ENCODE measurements at regions not wholly inside any gene's neighbourhood (a gene's known extent, or its start where the extent isn't known, plus 50 kb on each side); places are given as distances from the start of the nearest gene placed in this dataset.
"Not testable (repeated sequence)": the region's sequence is repeated elsewhere in the genome, so short reads cannot be mapped to it uniquely, and the experiment has no call there.

DNA sequence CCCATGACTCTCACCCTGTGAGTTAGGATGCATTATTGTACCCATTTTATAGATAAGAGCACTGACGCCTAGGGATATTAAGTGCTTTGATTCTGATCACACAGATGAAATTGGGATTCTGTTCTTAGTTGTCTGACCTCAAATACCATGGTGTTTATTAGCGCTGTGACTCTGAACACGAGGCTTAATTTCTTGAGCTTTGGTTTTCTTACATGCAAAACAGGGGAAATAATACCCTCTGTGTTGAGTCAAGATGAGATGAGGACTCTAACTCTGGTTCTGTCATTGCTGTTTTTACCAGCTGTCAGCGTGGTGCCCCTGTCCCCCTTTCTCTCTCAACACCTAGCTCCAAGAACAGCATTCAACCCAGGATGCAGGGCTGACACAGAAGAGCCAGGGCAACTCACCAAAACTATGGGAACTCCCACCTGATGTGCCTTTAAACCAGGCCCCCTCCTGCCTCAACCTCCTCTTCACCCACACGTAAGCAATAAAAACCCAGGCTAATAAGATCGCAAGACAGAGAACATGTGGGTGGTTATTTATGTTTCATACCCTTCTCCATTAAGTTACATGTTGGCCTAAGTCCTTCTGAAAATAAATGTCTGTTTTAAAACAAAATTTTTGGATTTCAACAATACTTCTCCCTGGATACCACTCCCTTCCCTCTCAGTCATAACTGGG lies 100.1 kb upstream of the SPATA12 start:
- peaks cover 13% of the 10 kb centered on the region for H3K4me1 Mint-ChIP-seq
- H3K27me3 Mint-ChIP-seq, result no peaks in the 10 kb centered on the region
- peak overlapping the region; percentile 6 for H3K27ac Mint-ChIP-seq
- H3K36me3 Mint-ChIP-seq (ENCODE audit: low read depth), result no peaks in the 10 kb centered on the region
- DNase-seq (no peak), ATAC-seq (no peak)
- H3K9me3 ChIP-seq (ENCODE audit: control insufficient read depth, low read length, poor library complexity, severe bottlenecking), result no peaks in the 10 kb centered on the region
- no peak overlapping the region for H3K4me3 Mint-ChIP-seq

DNA sequence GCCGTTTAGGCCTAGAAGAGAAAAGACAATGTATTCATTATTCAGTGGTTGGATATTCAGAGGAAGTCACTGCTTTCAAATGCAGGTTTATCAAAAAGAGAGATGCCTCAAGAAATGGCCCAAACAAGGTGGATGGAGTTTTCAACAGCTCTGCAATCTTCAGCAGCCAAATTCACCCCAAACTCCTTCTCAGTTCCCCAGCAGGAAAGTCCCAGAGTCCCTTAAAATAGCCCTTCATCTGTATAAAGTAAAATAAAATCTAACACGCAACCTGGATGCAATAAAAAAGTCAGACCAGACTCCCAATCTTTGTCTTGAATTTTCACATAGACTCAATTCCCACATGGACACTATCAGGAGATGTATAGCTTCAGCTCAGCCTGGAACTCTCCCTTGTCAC lies 101.6 kb upstream of the SPATA12 start:
- Mint-ChIP-seq H3K36me3 (ENCODE audit: low read depth) (no peaks in the 10 kb centered on the region), H3K27ac (no peak overlapping the region), H3K27me3 (no peaks in the 10 kb centered on the region), H3K4me1 (peaks cover 15% of the 10 kb centered on the region), H3K4me3 (no peak overlapping the region)
- H3K9me3 ChIP-seq (ENCODE audit: control insufficient read depth, low read length, poor library complexity, severe bottlenecking), result no peaks in the 10 kb centered on the region
- DNase-seq (no peak), ATAC-seq (no peak)

DNA sequence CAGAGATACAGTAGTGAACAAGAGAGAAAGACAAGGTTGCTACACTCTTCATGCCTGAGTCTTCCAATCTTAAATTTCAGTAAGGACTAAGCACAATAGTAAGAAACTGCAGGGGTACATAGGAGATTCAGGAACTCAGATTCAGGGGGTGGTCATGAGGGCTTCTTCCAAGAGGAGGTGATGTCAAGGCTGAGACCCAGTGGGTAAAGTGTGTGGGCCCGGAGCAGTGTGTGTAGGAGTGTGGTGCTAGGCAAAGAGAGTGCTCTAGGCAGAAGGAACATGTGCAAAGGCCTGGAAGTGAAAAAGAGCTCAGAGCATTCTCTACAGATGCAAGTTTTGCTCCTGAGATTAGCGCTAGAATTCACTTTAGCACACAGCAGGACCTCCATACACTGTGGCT lies 102.9 kb upstream of the SPATA12 start:
- Mint-ChIP-seq H3K27ac (no peak overlapping the region), H3K4me1 (peaks cover 15% of the 10 kb centered on the region), H3K36me3 (ENCODE audit: low read depth) (no peaks in the 10 kb centered on the region), H3K27me3 (no peaks in the 10 kb centered on the region), H3K4me3 (no peak overlapping the region)
- no peak for ATAC-seq
- no peak for DNase-seq
- no peaks in the 10 kb centered on the region for H3K9me3 ChIP-seq (ENCODE audit: control insufficient read depth, low read length, poor library complexity, severe bottlenecking)

DNA sequence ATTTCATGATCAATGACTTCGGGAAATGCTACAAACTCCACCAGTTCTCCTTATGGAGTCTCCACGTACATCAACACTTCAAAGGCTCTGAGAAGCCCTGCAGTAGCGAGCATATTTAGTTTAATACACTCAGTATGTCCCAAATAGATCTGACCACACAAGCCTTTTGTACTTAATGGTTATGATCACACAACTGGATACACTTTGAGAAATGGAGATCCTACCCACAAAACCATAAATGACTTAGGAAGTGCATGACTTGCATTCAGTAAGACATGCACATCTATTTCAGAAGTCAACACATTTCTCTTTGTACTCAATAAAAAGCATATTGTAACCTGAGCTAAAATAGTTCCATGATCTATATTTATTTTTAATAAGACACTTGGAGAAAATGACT lies 103.6 kb upstream of the SPATA12 start:
- Mint-ChIP-seq H3K27me3 (no peaks in the 10 kb centered on the region), H3K27ac (no peak overlapping the region), H3K4me1 (peaks cover 15% of the 10 kb centered on the region), H3K36me3 (ENCODE audit: low read depth) (no peaks in the 10 kb centered on the region), H3K4me3 (no peak overlapping the region)
- ATAC-seq (no peak), DNase-seq (no peak)
- H3K9me3 ChIP-seq (ENCODE audit: control insufficient read depth, low read length, poor library complexity, severe bottlenecking), result no peaks in the 10 kb centered on the region

DNA sequence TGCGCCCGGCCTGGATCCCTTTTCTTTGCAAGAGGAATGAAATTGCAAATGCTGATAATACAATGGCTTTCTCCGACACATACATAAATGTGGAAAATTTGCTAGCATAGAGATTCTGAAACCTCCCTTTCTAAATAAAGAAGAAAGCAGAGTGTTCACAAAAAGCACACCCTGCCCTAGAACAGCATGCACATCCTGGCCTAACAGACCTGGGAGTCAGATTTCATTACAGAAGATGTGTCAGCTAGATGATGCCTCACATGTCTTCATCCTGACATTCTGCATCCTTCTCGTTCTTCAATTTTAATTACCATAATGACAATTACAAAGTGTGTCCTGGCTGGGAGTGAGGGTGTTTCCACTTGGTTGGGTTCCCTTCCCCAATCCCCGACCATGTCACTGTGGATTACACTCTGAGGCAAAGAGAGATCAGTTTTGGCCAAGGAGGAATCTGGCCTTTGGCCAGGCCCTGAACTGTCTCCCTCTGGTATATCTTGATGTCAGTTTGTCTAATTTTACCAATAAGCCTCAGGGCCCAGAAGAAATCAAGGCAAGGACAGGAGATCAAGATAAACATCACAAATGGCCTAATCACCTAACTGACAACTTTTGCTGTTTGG lies 104.9 kb upstream of the SPATA12 start:
- no peaks in the 10 kb centered on the region for H3K9me3 ChIP-seq (ENCODE audit: control insufficient read depth, low read length, poor library complexity, severe bottlenecking)
- no peak for ATAC-seq
- Mint-ChIP-seq H3K4me3 (no peak overlapping the region), H3K27ac (no peak overlapping the region), H3K4me1 (peaks cover 12% of the 10 kb centered on the region), H3K27me3 (no peaks in the 10 kb centered on the region), H3K36me3 (ENCODE audit: low read depth) (no peaks in the 10 kb centered on the region)
- no peak for DNase-seq

DNA sequence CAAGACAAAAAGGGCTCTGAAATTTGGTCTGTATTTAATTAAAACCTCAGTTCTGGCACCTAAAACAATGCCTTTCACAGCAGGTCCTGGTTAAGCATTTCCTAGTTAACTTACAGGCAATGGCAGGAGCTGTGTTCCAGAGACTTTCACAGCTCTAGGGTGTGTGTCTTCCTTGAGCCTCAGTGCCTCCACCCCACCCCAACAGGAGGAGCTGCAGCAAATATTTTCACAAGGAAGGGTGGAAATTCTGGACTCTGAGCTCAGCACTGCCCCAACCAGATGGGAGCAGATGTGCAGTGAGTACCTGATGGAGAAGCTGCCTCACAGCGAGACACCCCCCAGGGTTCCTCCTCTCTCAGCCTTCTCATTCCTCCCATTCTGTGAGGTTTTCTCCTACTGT lies 106.3 kb upstream of the SPATA12 start:
- no peaks in the 10 kb centered on the region for H3K27me3 Mint-ChIP-seq
- no peak overlapping the region for H3K27ac Mint-ChIP-seq
- H3K4me3 Mint-ChIP-seq, result no peak overlapping the region
- no peaks in the 10 kb centered on the region for H3K9me3 ChIP-seq (ENCODE audit: control insufficient read depth, low read length, poor library complexity, severe bottlenecking)
- H3K36me3 Mint-ChIP-seq (ENCODE audit: low read depth), result no peaks in the 10 kb centered on the region
- no peak for DNase-seq
- ATAC-seq, result no peak
- H3K4me1 Mint-ChIP-seq, result peaks cover 6% of the 10 kb centered on the region

DNA sequence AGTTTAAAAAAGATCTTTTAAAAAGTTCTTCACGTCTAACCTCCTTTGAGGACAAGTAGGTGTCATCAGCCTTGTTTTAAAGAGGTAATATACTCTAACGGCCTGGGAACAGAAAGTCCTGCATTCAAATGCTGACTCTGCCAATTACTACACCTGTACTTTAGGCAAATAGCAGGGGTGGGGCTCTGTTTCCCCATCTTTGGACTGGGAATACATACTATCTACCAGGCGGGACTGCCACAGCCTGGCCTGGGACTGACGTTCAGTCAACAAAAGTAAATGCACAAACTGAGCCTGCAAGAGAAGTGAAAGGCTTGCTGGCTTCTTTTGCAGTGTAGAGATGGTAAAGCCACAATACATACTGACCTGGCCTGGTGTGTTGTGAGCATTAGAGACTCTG lies 107.6 kb upstream of the SPATA12 start:
- Mint-ChIP-seq H3K27ac (no peak overlapping the region), H3K36me3 (ENCODE audit: low read depth) (no peaks in the 10 kb centered on the region), H3K4me1 (peaks cover 2% of the 10 kb centered on the region), H3K4me3 (no peak overlapping the region), H3K27me3 (no peaks in the 10 kb centered on the region)
- no peaks in the 10 kb centered on the region for H3K9me3 ChIP-seq (ENCODE audit: control insufficient read depth, low read length, poor library complexity, severe bottlenecking)
- ATAC-seq, result no peak
- DNase-seq, result no peak

DNA sequence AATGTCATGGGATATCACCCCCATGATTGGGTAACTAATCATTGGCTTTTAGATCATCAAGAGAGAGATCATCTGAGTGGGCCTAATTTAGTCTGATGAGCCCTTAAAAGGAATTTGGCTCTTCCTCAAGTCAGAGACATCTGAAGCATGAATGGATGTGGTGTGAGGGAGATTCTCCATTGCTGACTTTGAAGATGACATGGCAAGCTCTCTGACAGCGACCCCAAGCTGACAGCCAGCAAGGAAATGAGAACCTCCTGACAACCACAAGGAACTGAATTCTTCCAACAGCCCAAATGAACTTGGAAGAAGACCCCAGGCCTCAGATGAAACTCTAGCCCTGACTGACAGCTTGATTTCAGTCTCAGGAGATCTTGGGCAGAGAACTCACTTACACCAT lies 108.4 kb upstream of the SPATA12 start:
- H3K36me3 Mint-ChIP-seq (ENCODE audit: low read depth), result no peaks in the 10 kb centered on the region
- H3K4me1 Mint-ChIP-seq, result peaks cover 2% of the 10 kb centered on the region
- ATAC-seq, result no peak
- H3K27ac Mint-ChIP-seq, result no peak overlapping the region
- no peaks in the 10 kb centered on the region for H3K9me3 ChIP-seq (ENCODE audit: control insufficient read depth, low read length, poor library complexity, severe bottlenecking)
- DNase-seq, result no peak
- H3K4me3 Mint-ChIP-seq, result no peak overlapping the region
- H3K27me3 Mint-ChIP-seq, result no peaks in the 10 kb centered on the region

DNA sequence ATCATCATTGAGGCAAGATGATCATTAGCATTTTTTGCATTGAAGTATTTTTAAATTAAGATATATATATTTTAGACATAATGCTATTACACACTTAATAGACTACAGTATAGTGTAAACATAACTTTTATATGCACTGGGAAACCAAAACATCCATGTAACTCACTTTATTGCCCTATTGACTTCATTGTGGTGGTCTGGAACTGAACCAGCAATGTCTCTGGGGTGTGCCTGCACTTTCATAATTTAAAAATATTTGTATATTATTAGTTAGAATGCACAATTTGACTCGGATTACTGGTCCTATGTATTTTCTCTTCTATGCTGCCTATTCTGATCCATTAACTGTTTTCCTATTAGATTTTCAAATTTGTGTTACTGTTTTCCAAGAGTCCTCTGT lies 109.1 kb upstream of the SPATA12 start:
- Mint-ChIP-seq H3K36me3 (ENCODE audit: low read depth) (peaks cover 2% of the 10 kb centered on the region), H3K4me1 (peaks cover 2% of the 10 kb centered on the region), H3K27me3 (no peaks in the 10 kb centered on the region), H3K27ac (no peak overlapping the region), H3K4me3 (no peak overlapping the region)
- DNase-seq, result no peak
- ATAC-seq, result no peak
- H3K9me3 ChIP-seq (ENCODE audit: control insufficient read depth, low read length, poor library complexity, severe bottlenecking), result no peaks in the 10 kb centered on the region

DNA sequence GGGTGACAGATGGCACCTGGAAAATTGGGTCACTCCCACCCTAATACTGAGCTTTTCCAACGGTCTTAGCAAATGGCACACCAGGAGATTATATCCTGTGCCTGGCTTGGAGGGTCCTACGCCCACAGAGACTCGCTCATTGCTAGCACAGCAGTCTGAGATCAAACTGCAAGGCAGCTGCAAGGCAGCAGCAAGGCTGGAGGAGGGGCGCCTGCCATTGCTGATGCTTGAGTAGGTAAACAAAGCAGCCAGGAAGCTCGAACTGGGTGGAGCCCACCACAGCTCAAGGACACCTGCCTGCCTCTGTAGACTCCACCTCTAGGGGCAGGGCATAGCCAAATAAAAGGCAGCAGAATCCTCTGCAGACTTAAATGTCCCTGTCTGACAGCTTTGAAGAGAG lies 115.1 kb upstream of the SPATA12 start:
- H3K9me3 ChIP-seq (ENCODE audit: control insufficient read depth, low read length, poor library complexity, severe bottlenecking); H3K4me3 Mint-ChIP-seq; ATAC-seq; H3K27ac Mint-ChIP-seq; H3K27me3 Mint-ChIP-seq; DNase-seq; H3K36me3 Mint-ChIP-seq (ENCODE audit: low read depth): not testable (repeated sequence)
- peaks cover 19% of the 10 kb centered on the region for H3K4me1 Mint-ChIP-seq

DNA sequence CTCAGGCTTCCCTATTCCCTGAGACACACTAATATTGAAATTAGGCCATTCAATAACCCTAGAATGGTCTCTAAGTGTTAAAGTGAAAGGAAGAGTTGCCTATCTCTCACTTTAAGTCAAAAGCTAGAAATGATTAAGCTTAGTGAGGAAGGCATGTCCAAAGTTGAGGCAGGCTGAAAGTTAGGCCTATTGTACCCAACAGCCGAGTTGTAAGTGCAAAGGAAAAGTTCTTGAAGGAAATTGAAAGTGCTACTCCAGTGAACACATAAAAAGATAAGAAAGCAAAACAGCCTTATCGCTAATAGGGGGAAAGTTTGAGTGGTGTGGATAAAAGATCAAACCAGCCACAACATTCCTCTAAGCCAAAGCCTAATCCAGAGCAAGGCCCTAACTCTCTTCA lies 117.9 kb upstream of the SPATA12 start:
- Mint-ChIP-seq H3K4me3 (peak overlapping the region; percentile 63), H3K36me3 (ENCODE audit: low read depth) (peaks cover 2% of the 10 kb centered on the region), H3K27ac (peak overlapping the region; percentile 56), H3K4me1 (peaks cover 19% of the 10 kb centered on the region), H3K27me3 (no peaks in the 10 kb centered on the region)
- ATAC-seq (no peak), DNase-seq (no peak)
- H3K9me3 ChIP-seq (ENCODE audit: control insufficient read depth, low read length, poor library complexity, severe bottlenecking), result no peaks in the 10 kb centered on the region

DNA sequence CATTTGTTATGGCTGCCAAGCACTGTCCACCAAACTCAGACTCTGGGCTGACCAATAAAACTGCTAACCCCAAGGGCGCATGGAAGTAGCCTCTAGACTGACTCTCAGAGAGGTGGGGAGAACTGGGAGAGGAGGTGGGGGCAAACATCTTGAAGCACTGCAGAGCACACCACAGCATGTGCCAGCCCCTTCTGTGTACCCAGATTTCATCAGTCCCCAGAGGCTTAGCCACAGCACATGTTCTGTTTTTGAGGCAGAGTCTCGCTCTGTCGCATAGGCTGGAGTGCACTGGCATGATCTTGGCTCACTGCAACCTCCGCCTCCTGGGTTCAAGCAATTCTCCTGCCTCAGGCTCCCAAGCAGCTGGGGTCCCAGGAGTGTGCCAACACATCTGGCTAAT lies 119.5 kb upstream of the SPATA12 start:
- Mint-ChIP-seq H3K4me3 (no peak overlapping the region), H3K4me1 (peaks cover 19% of the 10 kb centered on the region), H3K27ac (no peak overlapping the region), H3K27me3 (no peaks in the 10 kb centered on the region), H3K36me3 (ENCODE audit: low read depth) (no peaks in the 10 kb centered on the region)
- no peak for DNase-seq
- no peak for ATAC-seq
- H3K9me3 ChIP-seq (ENCODE audit: control insufficient read depth, low read length, poor library complexity, severe bottlenecking), result no peaks in the 10 kb centered on the region

DNA sequence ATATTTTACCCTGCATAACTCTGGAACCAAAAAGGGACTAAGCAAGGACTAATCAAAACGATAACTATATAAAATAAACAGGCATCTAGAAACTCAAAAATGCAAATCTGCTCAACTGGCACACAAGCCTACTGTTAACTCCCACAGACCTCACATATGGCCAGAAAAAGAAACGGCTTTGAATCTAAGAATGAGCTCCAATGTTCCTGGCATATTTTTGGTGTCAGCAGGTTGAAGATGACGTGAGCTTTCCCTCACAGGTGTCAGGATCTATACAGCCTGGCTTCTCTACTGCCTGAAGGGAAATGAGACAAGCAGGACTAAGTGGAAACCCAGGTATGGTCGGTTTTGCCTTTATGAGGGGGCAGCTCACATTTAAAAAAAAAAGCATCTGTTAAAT lies 120.1 kb upstream of the SPATA12 start:
- Mint-ChIP-seq H3K27ac (no peak overlapping the region), H3K4me3 (no peak overlapping the region), H3K27me3 (no peaks in the 10 kb centered on the region), H3K36me3 (ENCODE audit: low read depth) (no peaks in the 10 kb centered on the region), H3K4me1 (peaks cover 18% of the 10 kb centered on the region)
- ATAC-seq (no peak), DNase-seq (no peak)
- no peaks in the 10 kb centered on the region for H3K9me3 ChIP-seq (ENCODE audit: control insufficient read depth, low read length, poor library complexity, severe bottlenecking)

DNA sequence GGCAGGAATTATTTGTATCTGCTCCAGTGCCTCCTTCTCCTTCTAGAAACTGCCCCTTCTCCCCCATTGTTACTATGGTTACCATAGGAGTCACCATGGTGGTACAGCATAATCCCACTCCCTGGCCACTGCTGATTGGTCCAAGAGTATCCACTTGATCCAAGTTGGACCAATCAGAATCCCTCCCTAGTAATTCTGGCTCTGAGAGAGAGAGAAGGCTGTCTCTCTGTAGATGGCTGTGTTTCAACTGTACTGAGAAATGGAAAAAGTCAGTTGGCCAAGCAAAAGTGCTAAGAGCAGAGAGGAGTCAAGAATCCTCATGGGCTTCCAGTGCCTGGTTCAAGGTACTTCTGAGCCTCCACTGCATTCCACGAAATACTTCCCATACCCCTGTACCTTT lies 120.6 kb upstream of the SPATA12 start:
- no peak overlapping the region for H3K4me3 Mint-ChIP-seq
- ATAC-seq, result no peak
- H3K27ac Mint-ChIP-seq, result no peak overlapping the region

More for the DNA sequence above, 120.6 kb upstream of the SPATA12 start:
- Mint-ChIP-seq H3K36me3 (ENCODE audit: low read depth) (no peaks in the 10 kb centered on the region), H3K27me3 (no peaks in the 10 kb centered on the region), H3K4me1 (peaks cover 13% of the 10 kb centered on the region)
- no peaks in the 10 kb centered on the region for H3K9me3 ChIP-seq (ENCODE audit: control insufficient read depth, low read length, poor library complexity, severe bottlenecking)
- no peak for DNase-seq
